Stimulated activated CD8-positive, alpha-beta memory T cell treated with anti-CD3 and anti-CD28 coated beads, Interleukin-7, amount 100 ng/mL, for 1 hour (primary cell): ENCODE measurements at regions not wholly inside any gene's neighbourhood (a gene's known extent, or its start where the extent isn't known, plus 50 kb on each side); places are given as distances from the start of the nearest gene placed in this dataset.

Experiments used
- DNase-seq, 2 donors: peaks; one replicate each; pipeline ENCODE4 v3.0.0-alpha.2; 2020; ENCODE audit warnings: low read depth in 2 of 2

DNA sequence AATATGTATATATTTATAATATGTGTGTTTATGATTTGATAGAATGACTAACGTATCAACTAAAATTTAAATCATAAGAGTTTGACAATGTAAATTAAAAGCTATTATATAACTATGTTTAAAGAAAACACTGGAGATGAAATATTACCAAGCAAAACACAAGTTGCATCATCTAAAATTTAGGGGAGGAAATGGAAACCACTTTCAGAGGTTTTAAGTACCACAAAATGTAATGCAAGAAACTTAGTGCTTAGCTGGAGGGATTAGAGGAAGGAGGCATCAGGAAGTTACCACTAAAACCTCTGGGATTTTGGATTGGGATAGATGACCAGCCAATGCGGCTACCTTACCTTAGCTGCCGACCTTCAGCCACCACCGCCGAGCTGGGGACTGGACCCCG, 1192.1 kb upstream of the PRKX start:
- no peak for DNase-seq

DNA sequence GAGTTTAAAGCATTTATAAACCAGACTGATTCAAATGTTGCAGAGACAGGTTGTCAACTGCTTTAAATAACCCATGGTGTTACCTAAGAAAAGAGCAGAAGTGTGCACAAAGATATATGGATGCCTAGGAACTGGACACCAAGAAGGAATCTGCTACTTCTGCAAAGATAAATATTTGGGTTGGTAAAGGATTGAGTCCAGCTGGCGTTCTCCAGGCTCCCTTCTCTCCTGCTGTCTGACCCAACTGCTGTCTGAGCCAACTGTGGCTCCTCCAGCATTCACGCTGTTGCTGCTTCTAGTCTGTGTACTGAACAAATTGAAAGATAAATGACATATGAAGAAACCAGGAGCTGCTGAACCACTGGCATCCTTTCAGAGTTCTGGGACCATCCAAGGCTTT, 1167.8 kb upstream of the PRKX start:
- no peak for DNase-seq

DNA sequence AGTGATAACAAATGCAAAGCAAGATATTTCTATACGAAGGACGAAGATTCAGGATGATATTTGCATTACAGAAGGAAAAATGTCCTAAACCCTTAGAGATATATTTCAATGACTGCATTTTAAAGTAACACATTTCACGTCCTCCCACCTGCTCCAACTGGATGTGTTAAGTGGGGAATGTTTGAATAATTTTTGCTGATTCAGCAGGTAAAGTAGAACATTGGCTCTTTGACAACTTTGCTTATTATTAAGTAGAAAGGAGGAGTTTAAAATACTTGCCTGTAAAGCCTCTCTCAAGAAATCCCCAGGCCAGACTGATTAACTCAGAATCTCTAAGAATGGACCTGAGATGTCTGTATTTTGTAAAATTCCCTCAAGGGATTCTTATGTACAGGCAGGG, 1165.2 kb upstream of the PRKX start:
- DNase-seq = no peak

DNA sequence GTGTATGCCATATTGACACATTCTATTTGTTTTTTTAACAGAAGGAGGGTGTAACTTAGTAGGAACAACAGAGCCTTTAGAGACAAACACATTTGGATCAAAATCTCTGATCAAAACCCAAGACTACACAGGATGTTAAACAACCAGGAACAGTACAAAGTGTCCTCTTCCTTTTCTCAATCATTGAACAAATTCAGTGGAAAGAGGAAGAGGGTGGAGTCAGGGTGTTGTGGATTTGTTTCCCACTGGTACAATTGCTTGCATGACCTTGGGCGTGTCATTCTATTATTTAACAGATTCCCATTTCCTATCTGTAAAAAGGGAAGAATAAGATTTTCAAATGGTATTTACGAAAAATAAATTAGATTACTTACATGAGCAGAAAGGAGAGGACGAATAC, 1162.8 kb upstream of the PRKX start:
- no peak for DNase-seq

DNA sequence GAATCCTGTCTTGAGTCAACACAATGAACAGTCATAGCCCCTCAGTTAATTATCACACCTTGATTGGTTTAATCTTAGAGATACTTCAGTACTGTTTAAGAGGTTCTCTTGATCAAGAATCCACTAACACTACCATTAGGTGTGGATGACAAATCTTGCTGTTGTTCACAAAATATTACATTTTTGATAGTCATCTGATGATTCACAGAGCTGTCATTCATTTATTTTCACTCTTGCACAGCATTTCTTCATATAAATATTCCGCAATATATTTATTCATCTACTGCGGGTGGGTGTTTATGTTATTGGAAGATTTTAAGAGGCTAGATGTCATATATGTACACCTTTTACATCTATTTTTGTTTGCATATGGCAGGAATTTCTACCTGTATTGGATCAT, 1138.1 kb upstream of the PRKX start:
- no peak for DNase-seq

DNA sequence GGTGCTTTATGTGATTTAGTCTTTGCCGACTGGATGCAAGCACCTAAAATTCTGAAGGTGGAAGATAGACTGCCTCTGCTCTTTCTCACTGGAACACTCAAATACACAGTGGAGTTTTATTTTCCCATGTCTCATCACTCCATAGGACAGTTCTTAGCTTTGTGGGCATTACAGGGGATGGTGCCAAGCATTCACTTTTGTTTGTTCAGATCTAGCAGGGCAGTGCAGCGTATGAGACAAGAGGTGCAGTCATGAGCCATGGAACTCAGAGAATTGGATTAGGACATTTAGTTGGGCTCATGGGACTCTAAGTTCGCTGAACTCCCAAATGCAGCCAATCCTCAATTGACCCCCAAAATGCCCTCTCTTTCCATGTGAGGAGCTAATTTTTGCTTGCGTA, 1136.9 kb upstream of the PRKX start:
- no peak for DNase-seq

DNA sequence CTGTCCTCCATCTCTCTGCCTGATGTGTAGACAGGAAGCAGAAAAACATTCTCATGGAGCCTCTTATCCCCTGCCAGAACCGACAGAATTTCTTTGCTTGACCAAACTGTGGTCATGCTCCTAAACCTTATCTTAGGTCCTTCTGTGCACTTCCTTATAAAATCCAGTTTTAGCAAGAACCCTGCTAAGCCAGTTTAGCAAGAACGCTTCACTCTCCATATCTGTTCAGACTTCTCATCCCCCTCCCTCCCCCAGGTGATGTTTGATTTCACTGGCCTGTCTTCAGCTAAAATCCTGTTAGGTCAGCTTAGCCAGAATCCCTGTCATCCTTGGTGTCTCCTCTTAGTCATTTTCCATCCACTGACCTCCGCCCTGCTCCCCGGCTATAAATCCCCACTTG, 1130.9 kb upstream of the PRKX start:
- DNase-seq = no peak

DNA sequence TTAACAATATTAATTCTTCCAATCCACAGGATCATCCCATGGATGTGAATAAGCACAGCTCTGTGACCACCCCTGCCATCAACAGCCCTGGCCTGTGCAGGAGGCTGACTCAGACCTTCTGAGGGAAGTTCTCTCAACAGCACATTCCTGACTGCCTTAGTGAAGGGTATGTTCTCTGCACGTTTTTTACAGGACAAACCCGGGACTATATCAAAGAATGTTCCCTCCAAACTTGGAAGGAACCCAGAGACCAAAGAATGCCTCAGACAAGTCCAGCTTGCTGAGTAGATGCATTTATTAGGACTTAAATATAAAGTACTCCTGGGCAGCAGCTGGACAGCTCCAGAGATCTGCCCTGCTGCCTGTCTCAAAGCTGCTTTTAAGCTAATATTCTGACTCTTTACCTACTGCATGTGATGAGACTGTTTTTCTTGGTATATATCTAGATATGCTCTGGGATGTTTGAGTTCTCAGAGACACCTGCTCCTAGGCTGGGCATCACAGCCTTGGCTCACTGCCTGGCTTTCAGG, 1127.8 kb upstream of the PRKX start:
- DNase-seq = no peak

DNA sequence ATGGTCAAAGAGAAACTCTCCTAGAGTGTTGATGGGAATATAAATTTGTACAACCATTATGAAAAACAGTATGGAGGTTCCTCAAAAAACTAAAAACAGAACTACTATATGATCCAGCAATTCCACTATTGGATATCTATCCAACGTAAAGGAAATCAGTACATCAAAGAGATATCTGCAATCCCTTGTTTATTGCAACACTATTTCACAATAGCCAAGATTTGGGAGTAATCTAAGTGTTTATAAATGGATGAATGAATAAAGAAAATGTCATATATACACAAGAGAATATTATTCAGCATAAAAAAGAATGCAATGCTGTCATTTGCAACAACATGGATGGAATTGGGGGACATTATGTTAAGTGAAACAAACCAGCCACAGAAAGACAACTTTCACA, 1118.1 kb upstream of the PRKX start:
- no peak for DNase-seq

DNA sequence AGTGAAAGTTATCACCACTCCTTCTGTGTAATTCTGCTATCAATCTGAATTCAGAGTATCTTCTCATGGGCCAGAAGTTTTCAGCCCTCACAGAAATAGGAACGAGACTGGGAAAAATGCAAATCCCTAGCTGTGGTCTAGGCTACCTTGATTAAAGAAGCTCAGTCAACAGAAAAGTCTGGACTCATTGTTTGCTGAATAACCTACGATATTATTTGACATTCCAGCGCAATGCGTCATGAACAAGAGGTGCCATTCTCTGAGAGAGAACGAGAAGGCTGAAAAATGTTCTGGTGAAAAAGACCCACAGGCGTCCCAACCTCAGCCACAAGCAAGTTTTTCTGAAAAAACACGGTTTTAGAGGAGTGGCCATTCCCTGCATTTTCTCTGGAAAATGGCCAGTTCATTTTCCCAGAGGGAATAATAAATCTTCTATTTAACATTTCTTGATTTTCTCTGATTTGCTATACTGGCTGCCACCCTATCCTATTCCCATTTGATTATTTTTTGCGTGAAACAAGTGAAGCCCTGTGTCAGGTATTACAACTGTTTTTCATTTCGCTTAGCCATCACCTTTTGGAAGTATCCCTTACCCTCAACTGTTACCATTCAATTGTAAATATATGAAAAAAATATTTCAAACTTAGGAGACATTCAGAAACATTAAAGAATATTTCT, 1117.6 kb upstream of the PRKX start:
- DNase-seq = no peak

DNA sequence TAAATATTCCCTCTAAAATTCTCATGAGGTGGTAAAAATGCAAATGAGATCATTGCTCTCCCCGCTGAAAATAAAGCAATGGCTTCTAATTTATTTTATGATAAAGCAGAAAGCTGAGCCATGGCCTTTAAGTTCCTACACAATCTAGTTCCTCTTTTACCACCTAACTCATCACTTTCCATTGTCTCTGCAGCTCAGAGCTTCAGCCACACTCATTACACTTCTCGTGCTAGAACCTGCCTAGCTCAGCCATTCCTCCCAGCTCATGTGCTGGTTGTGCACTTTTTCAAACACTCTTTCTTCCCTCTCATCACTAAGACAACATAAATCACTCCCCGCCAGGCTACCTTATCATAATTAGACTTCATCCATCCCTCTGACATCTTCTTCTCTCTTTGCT, 1112.1 kb upstream of the PRKX start:
- no peak for DNase-seq

DNA sequence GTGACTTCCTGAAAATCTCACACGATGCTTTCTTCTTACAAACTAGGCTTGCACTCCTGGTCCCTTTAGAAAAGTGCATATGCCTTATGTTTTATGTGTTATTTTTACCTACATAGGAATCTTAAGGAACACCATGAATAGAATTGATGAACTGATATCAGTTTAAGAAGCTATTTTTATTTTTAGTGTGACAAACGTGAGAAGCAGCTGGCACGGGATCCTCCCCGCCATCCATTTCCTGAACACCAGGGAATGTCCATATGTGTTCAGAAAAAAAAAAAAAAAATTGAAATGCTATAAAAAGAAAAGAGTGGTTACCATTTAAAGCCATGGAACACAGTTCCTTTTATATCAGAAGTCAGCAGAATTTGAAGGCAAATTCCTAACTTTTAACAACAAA, 1096.1 kb upstream of the PRKX start:
- DNase-seq = no peak

DNA sequence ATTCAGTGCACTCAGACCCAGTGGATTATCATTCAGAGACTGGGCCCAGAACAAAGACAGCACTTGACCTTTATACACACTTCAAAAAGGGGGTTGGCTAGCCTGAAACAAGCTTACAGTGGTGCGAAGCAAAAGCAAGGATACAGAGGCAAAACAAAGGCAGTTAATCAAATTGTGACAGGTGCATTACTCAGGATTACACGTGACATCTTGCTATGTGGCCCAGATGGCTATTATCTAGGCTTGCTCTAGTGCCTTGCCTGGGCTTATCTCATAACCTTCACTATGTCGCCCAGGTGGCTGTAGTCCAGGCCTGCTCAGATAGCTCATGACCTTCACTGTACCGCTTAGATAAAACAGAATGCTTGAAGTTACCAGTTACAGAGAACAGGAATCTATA, 1092.1 kb upstream of the PRKX start:
- no peak for DNase-seq

DNA sequence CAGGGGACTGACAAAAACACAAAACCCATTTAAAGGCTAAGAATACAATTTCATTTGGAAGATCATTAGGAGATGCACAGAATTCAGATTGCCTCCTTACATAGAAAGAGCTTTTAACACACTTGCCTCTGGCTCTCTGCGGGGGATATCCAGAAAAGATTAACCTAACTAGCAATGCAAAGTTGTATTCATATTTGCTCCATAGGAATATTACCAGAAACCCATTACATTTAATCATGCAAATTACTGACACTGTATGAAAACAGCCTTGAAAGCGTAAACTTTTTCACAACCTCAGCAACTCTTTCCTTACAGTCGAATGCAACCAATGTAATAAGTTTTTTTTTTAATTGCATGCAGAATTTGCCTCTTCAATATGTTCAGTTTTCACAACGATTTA, 1087.3 kb upstream of the PRKX start:
- DNase-seq = no peak

DNA sequence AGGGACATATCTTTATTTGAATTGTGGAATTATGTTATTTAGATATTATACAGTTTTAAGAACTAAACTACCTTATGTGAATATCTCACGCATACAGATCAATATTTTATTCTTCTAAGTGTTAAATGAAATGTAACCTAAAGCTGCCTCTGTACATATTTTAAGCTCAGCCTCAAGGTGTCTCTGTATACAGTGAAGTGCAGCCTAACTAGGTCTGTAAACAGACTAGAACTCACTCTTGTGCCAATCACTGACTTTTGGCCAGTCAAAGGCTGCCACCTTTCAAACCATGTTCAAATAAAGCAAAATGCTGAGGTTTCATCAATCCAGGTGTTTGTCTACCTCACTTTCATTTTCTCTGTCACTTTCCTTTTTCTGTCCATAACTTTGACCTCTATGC, 1074.5 kb upstream of the PRKX start:
- no peak for DNase-seq

DNA sequence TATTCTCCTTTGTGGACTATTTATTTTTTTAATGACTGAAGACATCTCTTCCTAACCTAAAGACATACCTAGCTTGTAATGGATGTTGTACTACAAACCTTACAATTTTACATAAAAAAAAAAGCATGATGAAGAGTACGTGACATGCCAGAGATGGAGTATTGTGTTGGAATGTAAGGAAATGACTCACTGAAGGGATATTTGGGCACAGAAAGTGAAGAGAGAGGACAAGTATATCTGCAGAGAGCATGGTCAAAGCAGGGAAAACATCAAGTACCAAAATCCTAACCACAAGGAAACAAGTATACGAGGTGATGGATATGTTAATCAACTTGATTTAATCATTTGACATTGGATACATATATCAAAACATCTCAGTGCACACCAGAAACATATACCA, 1051.4 kb upstream of the PRKX start:
- DNase-seq = no peak

DNA sequence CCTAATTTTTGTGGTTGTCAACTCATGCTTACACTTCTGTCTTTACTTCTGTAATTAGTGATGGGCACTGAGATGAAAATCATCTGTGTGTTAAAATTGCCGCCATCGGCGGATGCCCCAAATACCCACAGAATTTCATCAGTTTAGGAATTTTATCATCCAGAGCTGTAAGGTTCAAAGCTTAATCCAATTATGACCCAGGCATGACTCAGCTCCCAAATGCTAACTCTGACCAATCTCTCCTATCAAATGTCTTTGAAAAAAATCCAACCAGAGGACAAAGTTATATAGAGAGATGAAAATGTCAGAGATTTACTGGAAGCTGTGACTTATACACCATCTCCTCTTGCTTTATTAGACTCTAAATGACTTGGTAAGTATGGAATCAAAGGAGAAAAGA, 1048.7 kb upstream of the PRKX start:
- no peak for DNase-seq

DNA sequence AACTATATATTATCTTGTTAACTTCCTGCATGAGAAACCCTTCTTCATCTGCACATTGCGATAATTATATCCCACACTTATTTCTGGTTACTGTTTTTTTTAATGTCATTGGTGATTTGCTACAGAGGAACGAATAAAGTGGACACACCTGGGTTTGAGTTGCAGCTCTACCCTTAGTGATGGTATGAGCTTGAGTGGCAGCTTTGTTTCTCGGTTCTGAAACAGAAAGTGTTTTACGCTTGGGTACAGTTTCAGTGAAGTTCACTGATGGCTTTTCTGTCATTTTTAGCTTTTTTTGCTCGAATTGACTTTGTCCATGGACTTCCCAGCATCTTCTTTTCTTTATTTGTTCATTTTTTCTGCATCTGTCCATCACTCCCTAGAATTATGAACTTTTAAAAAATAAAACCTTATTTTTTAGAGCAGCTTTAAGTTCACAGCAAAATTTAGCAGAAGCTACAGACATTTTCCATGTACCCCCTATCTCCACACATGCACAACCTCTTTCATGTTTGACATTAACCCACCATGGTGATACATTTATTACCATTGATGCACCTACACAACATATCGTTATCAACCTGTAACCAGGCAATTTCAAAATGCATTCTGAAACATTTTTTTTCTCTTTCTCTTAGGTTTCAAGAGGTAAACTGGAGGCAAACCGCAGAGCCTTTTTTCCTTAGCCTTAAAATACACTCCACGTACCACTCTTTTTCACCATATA, 1041.6 kb upstream of the PRKX start:
- no peak for DNase-seq

DNA sequence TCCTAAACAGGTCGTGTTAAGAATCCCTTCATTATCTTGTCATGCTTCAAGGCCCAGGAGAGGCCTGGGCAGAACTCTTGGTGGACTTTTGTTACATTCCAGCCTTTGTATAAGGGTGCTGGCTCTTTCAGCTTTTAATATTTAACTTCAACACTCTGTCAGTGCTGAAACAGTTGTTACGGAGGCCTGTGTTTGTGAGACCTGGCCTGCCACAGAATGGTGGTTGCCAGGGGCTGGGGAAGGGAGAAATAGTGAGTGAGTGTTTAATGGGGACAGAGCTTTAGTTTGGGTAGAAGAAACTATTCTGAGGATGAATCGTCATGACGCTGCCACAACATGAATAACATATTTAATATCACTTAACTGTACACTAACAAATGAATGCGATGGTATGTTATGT, 1027.6 kb upstream of the PRKX start:
- DNase-seq = no peak

DNA sequence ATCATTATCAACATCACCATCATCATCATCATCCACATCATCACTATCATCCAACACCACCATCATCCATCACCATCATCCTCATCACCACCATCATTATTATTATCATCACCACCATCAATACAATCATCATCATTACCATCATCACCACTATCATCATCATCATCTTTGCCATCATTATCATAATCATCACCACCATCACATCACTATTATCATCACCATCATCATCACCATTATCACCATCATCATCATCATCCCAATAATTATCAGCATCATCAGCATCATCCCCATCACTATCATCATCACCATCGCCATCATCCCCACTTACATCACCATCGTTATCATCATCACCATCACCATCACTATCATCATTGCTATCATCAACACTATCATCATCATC, 1021.9 kb upstream of the PRKX start:
- DNase-seq = no peak

DNA sequence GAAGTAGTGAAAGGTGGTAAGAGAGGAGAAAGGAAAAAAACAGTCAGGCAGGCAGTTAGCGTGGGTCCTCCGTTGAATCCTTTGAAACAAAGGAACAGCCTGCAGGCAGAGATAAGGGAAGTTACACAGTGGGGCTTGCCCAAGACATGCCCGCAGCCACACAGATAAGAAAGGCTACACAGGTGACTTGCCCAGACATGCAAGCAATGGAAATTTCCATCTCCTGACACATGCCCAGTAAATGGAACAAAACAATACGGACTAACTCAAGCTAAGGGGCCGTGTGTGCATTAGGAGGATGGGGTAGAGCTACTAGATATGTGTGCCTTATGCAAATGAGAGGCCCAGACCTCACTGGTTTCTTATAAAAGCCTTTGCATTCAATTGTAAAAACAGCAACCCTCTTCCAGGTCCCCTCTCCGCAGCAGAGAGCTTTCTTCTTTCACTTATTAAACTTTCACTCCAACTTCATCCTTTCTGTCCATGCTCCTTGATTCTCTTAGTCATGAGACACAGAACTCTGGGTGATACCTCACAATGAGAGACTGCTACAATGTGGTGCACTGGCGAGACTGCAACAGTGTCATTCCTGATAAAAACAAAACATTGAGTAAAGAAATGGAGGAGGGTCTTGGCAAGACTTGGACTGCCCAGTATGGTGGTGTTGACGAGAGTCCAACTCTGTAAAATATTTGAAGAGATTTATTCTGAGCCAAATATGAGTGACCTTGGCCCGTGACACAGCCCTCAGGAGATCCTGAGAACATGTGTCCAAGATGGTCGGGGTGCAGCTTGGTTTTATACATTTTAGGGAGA, 997.4 kb upstream of the PRKX start:
- no peak for DNase-seq

DNA sequence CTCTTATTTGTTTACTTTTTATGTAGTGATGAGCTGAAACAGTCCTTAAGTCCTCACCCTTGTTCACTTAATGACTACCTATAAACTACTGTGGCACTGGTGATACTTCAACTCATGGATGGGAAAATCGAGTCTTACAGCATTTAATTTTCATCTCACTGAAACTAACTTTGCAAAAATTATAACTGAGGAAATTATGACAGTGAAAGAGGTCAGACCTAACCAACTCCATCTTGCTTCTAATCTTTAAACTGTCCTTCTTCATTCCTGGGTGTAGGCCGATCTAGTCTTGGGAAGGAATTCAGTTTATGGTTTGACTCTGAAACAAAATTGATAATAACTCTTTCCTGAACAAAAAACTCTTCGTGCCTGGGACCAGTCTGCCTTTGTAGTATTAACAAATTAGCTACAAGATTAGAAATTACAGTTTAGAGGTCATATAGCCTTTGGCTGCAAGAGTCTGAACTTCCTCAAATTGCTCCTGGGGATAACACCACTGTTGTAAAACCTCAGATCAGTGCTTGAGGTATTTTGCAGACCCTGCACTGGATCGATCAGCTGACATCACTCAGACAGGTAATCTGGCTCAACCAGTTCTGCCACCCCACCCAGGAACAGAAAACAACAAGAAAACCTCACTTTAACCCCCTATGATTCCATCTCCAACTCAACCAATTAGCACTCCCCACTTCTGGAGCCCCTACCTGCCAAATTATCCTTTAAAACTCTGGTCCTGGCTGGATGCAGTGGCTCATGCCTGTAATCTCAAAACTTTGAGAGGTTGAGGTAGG, 995.7 kb upstream of the PRKX start:
- DNase-seq = no peak
